Stomach (tissue), 4 donors: ENCODE measurements at regions not wholly inside any gene's neighbourhood (a gene's known extent, or its start where the extent isn't known, plus 50 kb on each side); places are given as distances from the start of the nearest gene placed in this dataset.

Experiments used
- POLR2AphosphoS5 ChIP-seq, 3 donors: sonication (generic); formaldehyde crosslinking; IDR thresholded peaks; one replicate each; pipeline ENCODE4 v1.6.1; 2016; ENCODE audit warnings: antibody characterized with exemption in 3 of 3
- TF ChIP-seq, protein P1 (sequence below), 7 experiments: fragments of 450-650 bp in 4 of 7; fragments of 200-600 bp in 3 of 7; sonication (generic) in 3 of 7; IDR thresholded peaks; one replicate each; pipeline ENCODE4 v1.5.1; 2016 to 2019; ENCODE audit warnings: antibody characterized with exemption in 7 of 7, control low read depth in 2 of 7, mild to moderate bottlenecking in 1 of 7

DNA sequence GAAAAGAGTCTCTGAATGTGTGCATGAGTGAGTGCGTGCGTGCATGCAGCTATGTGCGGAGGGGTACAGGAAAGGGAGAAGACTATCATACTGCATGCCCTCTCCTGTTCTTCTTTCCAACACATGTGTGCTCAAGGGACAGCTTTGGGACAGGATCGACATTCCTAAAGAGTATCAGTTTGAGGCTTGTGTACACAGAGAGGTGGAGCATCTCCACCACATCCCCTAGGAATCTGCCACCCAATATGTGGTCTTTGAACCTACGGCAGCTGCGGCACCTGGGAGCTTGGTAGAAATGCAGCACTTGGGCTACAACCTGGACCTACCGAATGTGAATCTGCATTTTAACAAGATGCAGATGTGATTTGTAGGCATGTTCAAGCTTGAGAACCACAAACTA is 132.3 kb upstream of the GLRA1 start:
- TF ChIP-seq, protein P1, sequence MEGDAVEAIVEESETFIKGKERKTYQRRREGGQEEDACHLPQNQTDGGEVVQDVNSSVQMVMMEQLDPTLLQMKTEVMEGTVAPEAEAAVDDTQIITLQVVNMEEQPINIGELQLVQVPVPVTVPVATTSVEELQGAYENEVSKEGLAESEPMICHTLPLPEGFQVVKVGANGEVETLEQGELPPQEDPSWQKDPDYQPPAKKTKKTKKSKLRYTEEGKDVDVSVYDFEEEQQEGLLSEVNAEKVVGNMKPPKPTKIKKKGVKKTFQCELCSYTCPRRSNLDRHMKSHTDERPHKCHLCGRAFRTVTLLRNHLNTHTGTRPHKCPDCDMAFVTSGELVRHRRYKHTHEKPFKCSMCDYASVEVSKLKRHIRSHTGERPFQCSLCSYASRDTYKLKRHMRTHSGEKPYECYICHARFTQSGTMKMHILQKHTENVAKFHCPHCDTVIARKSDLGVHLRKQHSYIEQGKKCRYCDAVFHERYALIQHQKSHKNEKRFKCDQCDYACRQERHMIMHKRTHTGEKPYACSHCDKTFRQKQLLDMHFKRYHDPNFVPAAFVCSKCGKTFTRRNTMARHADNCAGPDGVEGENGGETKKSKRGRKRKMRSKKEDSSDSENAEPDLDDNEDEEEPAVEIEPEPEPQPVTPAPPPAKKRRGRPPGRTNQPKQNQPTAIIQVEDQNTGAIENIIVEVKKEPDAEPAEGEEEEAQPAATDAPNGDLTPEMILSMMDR (IDR thresholded peaks at IDR 0.05): no peak
- no peak for TF ChIP-seq POLR2AphosphoS5 (IDR thresholded peaks at IDR 0.05)
